Fibroblast of skin of left biceps (primary cell): ENCODE measurements at regions not wholly inside any gene's neighbourhood (a gene's known extent, or its start where the extent isn't known, plus 50 kb on each side); places are given as distances from the start of the nearest gene placed in this dataset.
"Not testable (repeated sequence)": the region's sequence is repeated elsewhere in the genome, so short reads cannot be mapped to it uniquely, and the experiment has no call there.

Source experiments
- DNase-seq, 2 experiments: peaks; one replicate each; pipeline ENCODE4 v3.0.0-alpha.2; 2013; ENCODE audit warnings: low read depth in 2 of 2

- DNase-seq, result no peak
Observed at GRCh38 chr17:83191388-83192160, 112.2 kb downstream of the METRNL start.

GRCh38 chr17:83192161-83192788 is 112.9 kb downstream of the METRNL start:
- DNase-seq, result no peak

GRCh38 chr17:83192789-83193335 is 113.5 kb downstream of the METRNL start:
- DNase-seq, result not testable (repeated sequence)

- no peak for DNase-seq
Observed at GRCh38 chr17:83193336-83194185, 114.2 kb downstream of the METRNL start.

GRCh38 chr17:83194186-83194561 is 114.8 kb downstream of the METRNL start:
- no peak for DNase-seq

GRCh38 chr17:83194761-83195329 is 115.4 kb downstream of the METRNL start:
- no peak for DNase-seq

- DNase-seq, result no peak
Observed at GRCh38 chr17:83195330-83196023, 116.1 kb downstream of the METRNL start.

GRCh38 chr17:83196024-83196365 is 116.6 kb downstream of the METRNL start:
- peak in 1 of 2 experiments; percentile 31 for DNase-seq

- DNase-seq, result no peak
Observed at GRCh38 chr17:83196366-83196765, 117.0 kb downstream of the METRNL start.

GRCh38 chr17:83196973-83197880 is 117.8 kb downstream of the METRNL start:
- peak; percentile 37 to 40 for DNase-seq

- DNase-seq, result no peak
Observed at GRCh38 chr17:83198366-83199341, 119.2 kb downstream of the METRNL start.

- DNase-seq, result peak in 1 of 2 experiments; percentile 8
Observed at GRCh38 chr17:83199500-83200201, 120.2 kb downstream of the METRNL start.

GRCh38 chr17:83200231-83200699 is 120.9 kb downstream of the METRNL start:
- no peak for DNase-seq

GRCh38 chr17:83200751-83201150 is 121.3 kb downstream of the METRNL start:
- no peak for DNase-seq

- no peak for DNase-seq
Observed at GRCh38 chr17:83201206-83202001, 122.0 kb downstream of the METRNL start.

- no peak for DNase-seq
Observed at GRCh38 chr17:83202002-83203000, 122.9 kb downstream of the METRNL start.
